Activated T-helper 17 cell treated with anti-CD3 and anti-CD28 coated beads, Interleukin-2, amount 50 U/mL, for 72 hours (primary cell): ENCODE measurements at regions not wholly inside any gene's neighbourhood (a gene's known extent, or its start where the extent isn't known, plus 50 kb on each side); places are given as distances from the start of the nearest gene placed in this dataset.
"Not testable (repeated sequence)": the region's sequence is repeated elsewhere in the genome, so short reads cannot be mapped to it uniquely, and the experiment has no call there.

Experiments
- ATAC-seq: fragments of 150-1000 bp; cut with Tn5 transposase; replicated peaks from 2 replicates; pipeline ENCODE4 v1.10.0; 2021; ENCODE audit warnings: mild to moderate bottlenecking, moderate library complexity
- H3K27ac Mint-ChIP-seq: one replicate; pipeline ENCODE4 v1.8.0; 2022; ENCODE audit warnings: mixed read lengths
- H3K27me3 Mint-ChIP-seq: one replicate; pipeline ENCODE4 v1.8.0; 2022; ENCODE audit warnings: mixed read lengths
- H3K36me3 Mint-ChIP-seq: one replicate; pipeline ENCODE4 v1.8.0; 2022; ENCODE audit warnings: low read depth, mild to moderate bottlenecking, mixed read lengths
- H3K4me1 Mint-ChIP-seq: one replicate; pipeline ENCODE4 v1.8.0; 2022; ENCODE audit warnings: mixed read lengths
- H3K4me3 Mint-ChIP-seq: one replicate; pipeline ENCODE4 v1.8.0; 2022; ENCODE audit warnings: mild to moderate bottlenecking, mixed read lengths
- H3K9me3 Mint-ChIP-seq: one replicate; pipeline ENCODE4 v1.8.0; 2022; ENCODE audit warnings: mixed read lengths

DNA sequence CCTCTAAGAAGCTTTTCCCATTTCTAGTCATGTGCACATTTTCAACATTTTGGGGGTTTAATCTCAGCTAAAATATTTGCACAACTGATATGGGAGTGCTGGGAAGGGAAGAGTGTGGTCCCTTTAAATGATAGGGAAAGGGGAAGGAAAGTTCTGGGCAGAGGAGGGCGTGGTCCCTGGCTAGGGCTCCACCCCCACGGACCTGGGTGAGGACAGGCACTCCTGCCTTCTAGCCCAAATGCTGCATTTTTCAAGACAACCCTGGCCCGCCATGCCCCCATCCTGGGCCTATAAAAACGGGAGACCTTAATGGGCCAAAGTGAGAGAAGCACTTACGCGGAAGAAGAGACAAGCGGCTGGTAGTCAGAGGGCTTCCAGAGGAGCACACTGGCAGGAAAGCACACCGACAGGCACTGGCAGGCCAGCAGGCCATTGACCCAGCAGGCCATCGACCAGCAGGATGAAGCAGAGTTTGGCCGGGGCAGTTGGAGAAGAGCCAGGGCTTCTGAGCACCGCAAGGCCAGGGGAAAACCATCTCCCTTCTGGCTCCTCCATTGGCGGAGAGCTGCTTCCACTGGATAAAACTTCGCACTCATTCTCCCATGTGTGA, 266.7 kb downstream of the SPRY2 start:
- H3K27ac Mint-ChIP-seq: no peak overlapping the region

DNA sequence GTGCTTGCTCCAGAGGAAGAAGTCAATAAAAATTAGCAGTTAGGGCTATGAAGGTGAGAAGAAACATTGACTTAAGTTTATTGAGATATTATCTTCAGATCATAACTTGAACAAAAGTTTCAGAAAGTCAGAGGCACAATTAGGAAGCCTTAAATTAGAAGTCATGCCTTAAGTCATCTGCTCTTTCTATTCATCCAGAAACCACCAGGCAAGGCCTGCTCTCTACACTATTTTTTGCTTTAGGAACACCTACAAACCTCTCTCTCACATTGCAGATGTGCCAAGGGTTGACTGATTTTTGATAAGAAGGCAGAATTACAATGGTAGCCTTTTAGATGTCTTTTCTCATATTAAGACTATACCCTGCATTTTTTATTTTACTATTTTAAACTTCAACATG, 268.7 kb downstream of the SPRY2 start:
- Mint-ChIP-seq H3K9me3 (peaks cover 12% of the 10 kb centered on the region), H3K36me3 (no peaks in the 10 kb centered on the region), H3K27ac (no peak overlapping the region), H3K4me1 (no peaks in the 10 kb centered on the region), H3K4me3 (no peak overlapping the region), H3K27me3 (no peaks in the 10 kb centered on the region)
- ATAC-seq: no peak

More for the DNA sequence above, 266.7 kb downstream of the SPRY2 start:
- no peaks in the 10 kb centered on the region for H3K36me3 Mint-ChIP-seq
- H3K9me3 Mint-ChIP-seq: peaks cover 12% of the 10 kb centered on the region
- no peak for ATAC-seq
- H3K4me3 Mint-ChIP-seq: no peak overlapping the region
- no peaks in the 10 kb centered on the region for H3K4me1 Mint-ChIP-seq
- H3K27me3 Mint-ChIP-seq: no peaks in the 10 kb centered on the region

DNA sequence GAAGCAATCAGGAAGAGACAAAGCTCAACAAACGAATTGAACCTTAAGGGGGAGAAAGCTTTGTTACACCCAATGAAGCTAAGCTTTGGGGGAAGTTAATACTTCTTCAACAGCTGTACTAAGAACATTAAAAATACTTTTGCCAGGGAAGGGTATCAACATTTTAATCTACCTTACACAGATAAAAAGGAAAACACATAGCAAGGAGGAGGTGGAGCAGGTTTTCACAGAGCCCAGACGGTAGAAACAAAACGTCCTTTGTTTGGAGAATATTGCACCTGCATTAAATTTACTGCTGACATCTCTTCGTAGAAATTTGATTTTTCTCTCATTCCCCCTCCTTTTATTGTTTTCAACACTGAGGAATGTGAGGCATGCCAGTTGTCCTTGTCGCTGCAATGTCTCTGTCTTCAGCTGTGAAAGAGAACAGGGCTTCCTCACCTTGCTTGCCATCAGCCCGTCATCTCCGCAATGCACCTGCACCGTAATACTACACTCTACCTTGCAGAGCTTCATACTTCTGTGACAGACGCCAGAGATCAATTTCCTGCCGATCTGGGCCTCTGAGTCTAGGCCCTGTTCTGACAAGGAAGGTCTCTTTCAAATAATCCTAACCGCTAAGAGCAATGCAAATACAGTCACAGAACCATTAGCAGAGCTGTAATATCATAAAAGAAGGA, 270.8 kb downstream of the SPRY2 start:
- Mint-ChIP-seq H3K4me3 (no peak overlapping the region), H3K9me3 (peaks cover 11% of the 10 kb centered on the region), H3K4me1 (no peaks in the 10 kb centered on the region), H3K27me3 (no peaks in the 10 kb centered on the region), H3K27ac (no peak overlapping the region), H3K36me3 (no peaks in the 10 kb centered on the region)
- ATAC-seq: no peak

DNA sequence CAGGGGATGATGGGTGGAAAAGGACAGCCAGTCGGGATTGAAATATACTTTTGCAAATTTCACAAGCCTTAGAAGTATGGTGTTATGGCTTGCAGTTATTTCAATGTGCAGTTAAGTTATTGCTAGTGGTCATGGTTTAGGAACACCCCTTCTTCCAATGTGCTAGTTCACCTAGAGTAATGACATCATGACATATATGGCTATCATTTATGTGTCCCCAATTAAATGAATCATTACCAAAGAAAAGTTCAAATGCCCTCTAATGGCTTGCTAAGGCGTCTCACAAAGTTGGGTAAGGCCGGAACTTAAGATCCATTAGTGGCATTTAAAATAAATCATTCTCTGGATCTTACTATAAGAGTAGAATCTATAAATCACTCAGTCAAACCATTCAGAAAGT, 271.6 kb downstream of the SPRY2 start:
- Mint-ChIP-seq H3K36me3 (no peaks in the 10 kb centered on the region), H3K4me3 (no peak overlapping the region), H3K9me3 (peaks cover 11% of the 10 kb centered on the region), H3K27ac (no peak overlapping the region), H3K4me1 (no peaks in the 10 kb centered on the region), H3K27me3 (no peaks in the 10 kb centered on the region)
- ATAC-seq: no peak

DNA sequence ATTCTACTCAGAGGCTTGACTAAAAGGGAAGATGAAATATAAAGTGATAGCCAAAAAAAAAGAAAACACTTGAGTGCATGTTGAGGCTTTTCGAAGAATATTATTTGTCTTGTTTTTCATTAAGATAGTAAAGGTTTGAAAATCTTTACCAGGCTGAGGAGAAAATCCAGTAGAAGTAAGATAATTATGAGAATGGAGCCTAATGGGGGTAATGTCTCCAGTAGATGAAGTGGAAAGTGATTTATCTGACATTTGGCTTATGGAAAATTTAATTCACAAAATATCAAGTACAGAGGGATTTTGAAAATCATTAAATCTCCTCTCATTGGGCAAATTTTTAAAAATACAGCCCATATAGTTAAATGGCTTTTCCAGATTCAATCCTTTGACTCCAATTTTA, 274.9 kb downstream of the SPRY2 start:
- H3K27me3 Mint-ChIP-seq: no peaks in the 10 kb centered on the region

DNA sequence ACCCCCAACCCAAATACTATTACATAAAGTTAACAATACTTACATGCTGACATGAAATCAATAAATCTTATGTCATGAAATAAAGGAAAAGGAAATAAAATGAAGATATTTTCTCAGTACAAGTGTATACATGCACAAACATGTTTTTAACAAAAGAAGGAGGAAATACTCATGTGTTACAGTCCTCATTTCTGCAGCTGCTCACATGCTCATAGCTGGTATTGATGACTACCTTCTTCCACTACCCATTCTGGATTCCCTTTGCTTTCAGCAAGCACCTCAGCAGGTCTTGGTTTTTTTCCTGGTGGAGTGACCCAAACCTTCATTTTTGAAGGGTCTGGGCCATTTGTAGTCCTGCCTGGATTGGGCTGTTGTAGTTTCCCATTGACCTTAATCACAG, 278.5 kb downstream of the SPRY2 start:
- not testable (repeated sequence) for H3K27ac Mint-ChIP-seq, H3K4me3 Mint-ChIP-seq, ATAC-seq, H3K4me1 Mint-ChIP-seq, H3K9me3 Mint-ChIP-seq, H3K27me3 Mint-ChIP-seq, H3K36me3 Mint-ChIP-seq

More for the DNA sequence above, 274.9 kb downstream of the SPRY2 start:
- no peaks in the 10 kb centered on the region for H3K4me1 Mint-ChIP-seq
- no peaks in the 10 kb centered on the region for H3K36me3 Mint-ChIP-seq
- H3K27ac Mint-ChIP-seq: no peak overlapping the region
- no peak for ATAC-seq
- H3K9me3 Mint-ChIP-seq: peaks cover 4% of the 10 kb centered on the region
- H3K4me3 Mint-ChIP-seq: no peak overlapping the region

DNA sequence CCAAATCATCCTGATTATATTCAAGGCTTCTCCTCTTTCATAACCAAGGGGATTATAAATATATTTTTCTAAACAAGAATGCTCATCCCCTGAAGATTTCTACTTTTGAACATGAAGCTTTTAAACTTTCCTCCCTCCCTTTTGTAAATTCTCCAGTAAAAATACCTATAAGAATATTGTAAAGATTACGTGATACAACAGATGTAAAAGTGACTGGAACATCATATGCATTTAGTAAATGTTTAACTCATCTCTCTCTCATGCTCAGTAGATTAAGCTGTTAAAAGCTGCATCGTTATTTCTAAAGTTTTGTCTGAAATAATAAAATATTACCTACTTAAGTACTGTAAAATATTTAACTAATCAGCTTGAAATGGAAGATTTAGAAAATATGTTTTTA, 281.1 kb downstream of the SPRY2 start:
- Mint-ChIP-seq H3K27me3 (no peaks in the 10 kb centered on the region), H3K4me3 (no peak overlapping the region), H3K4me1 (no peaks in the 10 kb centered on the region), H3K27ac (no peak overlapping the region), H3K9me3 (peaks cover 4% of the 10 kb centered on the region), H3K36me3 (no peaks in the 10 kb centered on the region)
- no peak for ATAC-seq

DNA sequence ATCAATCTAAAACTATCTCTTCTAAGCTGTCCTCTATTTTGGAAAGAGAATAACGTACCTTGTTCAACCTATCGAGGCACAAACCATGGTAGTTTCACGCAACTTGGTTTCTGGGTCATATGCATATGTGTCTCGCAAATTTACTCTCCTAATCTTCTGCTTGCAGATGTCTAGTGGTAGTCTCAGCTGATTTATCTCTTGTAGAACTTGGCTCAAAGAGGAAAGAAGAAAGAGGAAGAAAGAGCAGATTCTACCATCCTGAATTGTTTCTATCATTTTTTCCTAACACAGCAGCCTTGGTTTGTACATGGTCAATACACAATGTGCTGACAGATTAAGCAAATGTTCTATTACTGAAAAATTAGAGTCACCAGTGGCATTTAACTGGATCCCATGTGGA, 282.3 kb downstream of the SPRY2 start:
- no peak overlapping the region for H3K27ac Mint-ChIP-seq
- H3K36me3 Mint-ChIP-seq: no peaks in the 10 kb centered on the region
- no peaks in the 10 kb centered on the region for H3K4me1 Mint-ChIP-seq
- H3K9me3 Mint-ChIP-seq: peaks cover 4% of the 10 kb centered on the region
- ATAC-seq: no peak
- H3K27me3 Mint-ChIP-seq: no peaks in the 10 kb centered on the region
- no peak overlapping the region for H3K4me3 Mint-ChIP-seq

DNA sequence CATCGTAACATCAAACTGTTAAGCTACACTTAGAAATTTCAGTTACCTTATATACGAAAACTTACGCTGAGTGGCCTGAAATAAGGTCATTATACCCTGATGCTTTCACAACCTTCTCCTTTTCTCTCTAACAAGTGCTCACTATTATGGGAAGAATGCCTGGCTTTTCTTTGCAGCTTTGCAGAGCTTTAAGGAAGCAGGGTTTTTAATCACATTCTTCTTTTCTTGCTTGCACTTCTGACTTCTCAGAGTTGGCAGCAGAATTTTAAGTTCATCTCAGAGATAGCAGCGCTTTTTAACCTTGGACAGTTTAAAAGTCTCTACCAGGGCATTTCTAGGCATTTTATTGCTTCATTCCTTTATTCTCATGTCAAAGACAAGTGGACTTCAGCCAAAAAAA, 285.1 kb downstream of the SPRY2 start:
- Mint-ChIP-seq H3K27me3 (no peaks in the 10 kb centered on the region), H3K36me3 (no peaks in the 10 kb centered on the region)

DNA sequence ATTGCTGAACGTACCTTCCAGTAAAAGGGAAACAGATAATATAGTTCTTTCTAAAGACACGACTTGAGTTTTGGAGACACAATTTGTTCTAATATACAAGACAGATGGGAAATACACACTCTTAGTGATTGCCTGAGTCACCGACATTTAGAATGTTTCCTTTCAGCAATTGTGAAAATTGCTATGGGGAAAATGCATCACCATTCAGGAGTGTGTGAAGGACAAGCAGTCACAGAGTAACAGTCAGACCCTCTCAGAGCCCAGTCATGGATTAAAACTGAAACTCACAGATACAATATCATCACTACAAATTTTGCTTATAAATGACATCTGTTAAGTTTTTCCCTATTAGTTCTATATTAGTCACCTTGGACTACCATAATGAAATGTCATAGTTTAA, 286.1 kb downstream of the SPRY2 start:
- H3K27me3 Mint-ChIP-seq: no peaks in the 10 kb centered on the region
- no peak overlapping the region for H3K27ac Mint-ChIP-seq
- ATAC-seq: no peak
- H3K4me1 Mint-ChIP-seq: no peaks in the 10 kb centered on the region
- H3K9me3 Mint-ChIP-seq: peaks cover 7% of the 10 kb centered on the region
- no peak overlapping the region for H3K4me3 Mint-ChIP-seq
- no peaks in the 10 kb centered on the region for H3K36me3 Mint-ChIP-seq

More for the DNA sequence above, 285.1 kb downstream of the SPRY2 start:
- peaks cover 7% of the 10 kb centered on the region for H3K9me3 Mint-ChIP-seq
- no peak overlapping the region for H3K4me3 Mint-ChIP-seq
- no peak overlapping the region for H3K27ac Mint-ChIP-seq
- no peaks in the 10 kb centered on the region for H3K4me1 Mint-ChIP-seq
- no peak for ATAC-seq

DNA sequence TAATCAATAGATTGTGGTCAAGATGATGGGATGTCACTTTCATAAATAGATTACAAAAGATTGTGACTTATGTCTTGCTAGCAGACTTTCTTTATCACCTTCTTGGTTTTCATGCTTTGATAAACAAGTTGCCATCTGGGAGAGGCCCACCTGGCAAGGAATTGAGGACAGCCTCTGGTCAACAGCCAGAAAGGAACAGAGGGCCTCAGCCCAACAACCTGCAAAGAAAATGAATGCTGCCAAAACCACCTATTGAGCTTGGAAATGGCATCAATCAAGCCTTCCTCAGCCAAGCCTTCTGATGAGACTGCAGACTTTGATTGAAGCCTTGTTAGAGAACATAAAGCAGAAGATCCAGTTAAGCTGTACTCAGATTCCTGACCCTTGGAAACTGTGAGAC, 288.6 kb downstream of the SPRY2 start:
- no peaks in the 10 kb centered on the region for H3K27me3 Mint-ChIP-seq
- H3K4me1 Mint-ChIP-seq: no peaks in the 10 kb centered on the region
- no peak overlapping the region for H3K27ac Mint-ChIP-seq
- no peak overlapping the region for H3K4me3 Mint-ChIP-seq
- ATAC-seq: no peak
- H3K36me3 Mint-ChIP-seq: no peaks in the 10 kb centered on the region
- peaks cover 4% of the 10 kb centered on the region for H3K9me3 Mint-ChIP-seq

DNA sequence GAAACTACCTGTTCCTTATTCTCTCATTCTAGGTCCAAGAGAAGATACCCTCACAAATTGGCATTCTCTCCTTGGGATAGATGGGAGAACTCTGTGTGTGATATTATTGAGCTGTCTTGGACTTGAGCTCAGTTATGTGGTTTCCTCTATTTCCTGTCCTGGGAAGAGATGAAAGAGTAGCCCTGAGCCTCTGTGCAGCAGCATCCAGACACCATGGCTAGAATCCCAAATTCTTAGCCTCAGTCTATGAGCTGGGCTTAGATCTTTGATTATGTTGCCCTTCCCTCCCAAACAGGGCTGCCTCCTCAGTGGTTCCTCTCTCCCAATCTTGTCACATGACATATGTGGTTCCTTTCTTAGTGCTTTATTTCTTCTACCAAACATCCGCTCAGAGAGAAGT, 290.7 kb downstream of the SPRY2 start:
- Mint-ChIP-seq H3K27ac (no peak overlapping the region), H3K9me3 (peaks cover 4% of the 10 kb centered on the region), H3K4me3 (no peak overlapping the region), H3K4me1 (no peaks in the 10 kb centered on the region), H3K36me3 (no peaks in the 10 kb centered on the region), H3K27me3 (no peaks in the 10 kb centered on the region)
- no peak for ATAC-seq

DNA sequence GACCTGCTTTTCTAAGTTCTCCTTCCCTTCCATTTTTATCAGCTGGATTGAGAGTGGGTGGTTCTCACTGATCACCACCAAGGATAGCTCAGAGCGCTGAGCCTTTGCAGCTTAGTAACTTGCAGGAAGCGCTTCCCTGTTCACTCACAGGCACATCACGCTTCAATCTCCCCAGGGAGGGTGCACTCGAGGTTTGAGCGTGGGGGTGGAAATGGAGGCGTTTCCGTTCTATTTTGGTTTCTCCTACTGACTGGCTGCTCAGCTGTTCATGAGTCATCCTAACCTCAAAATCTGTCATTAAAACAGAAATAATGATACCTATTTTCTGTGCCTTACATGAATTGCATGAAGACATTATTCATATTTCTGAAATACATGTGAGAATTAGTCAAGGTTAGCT, 292.1 kb downstream of the SPRY2 start:
- Mint-ChIP-seq H3K4me1 (no peaks in the 10 kb centered on the region), H3K27ac (no peak overlapping the region), H3K9me3 (peaks cover 4% of the 10 kb centered on the region), H3K27me3 (no peaks in the 10 kb centered on the region), H3K36me3 (no peaks in the 10 kb centered on the region), H3K4me3 (no peak overlapping the region)
- ATAC-seq: peak; percentile 89

DNA sequence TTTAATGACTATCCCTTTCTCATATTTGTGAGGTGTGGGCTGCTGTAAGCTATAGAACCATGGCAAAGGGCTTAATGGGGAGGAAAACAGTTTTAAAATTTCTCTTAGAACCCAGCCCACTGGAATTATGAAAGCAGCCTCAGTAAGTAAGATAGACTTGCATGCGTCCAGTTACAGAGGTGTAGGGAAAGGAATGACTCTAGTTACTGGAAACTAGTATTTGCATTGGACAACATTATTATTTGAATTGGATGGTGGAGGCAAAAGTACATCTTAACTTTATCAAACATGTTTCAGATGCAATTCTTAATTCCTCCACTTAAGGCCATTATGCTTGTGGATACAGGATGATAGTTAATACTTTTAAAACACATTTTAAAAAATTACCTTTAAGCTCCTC, 292.9 kb downstream of the SPRY2 start:
- peaks cover 4% of the 10 kb centered on the region for H3K9me3 Mint-ChIP-seq
- H3K27me3 Mint-ChIP-seq: no peaks in the 10 kb centered on the region
- no peak overlapping the region for H3K4me3 Mint-ChIP-seq
- H3K36me3 Mint-ChIP-seq: no peaks in the 10 kb centered on the region
- no peak overlapping the region for H3K27ac Mint-ChIP-seq
- ATAC-seq: no peak
- no peaks in the 10 kb centered on the region for H3K4me1 Mint-ChIP-seq

DNA sequence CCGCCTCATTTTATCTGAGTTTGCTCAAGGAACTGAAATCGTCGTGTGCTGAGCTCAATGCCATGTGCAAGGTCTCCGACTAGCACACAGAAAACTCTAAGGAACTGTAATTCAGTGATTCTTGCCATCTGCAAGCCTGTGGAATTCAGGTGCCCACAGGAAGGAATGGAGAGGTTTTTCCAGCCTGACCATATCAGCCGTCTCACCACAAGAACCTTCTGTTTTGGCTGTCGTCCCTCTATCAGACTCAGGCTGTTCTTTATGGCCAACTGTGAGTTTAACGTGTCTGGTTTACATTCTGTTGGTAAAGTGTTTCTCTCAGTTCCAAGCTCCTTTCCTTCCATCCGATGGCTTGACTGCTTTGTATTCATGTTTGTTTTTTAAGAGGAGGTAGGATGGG, 293.5 kb downstream of the SPRY2 start:
- H3K27me3 Mint-ChIP-seq: no peaks in the 10 kb centered on the region
- no peak overlapping the region for H3K27ac Mint-ChIP-seq
- H3K4me3 Mint-ChIP-seq: no peak overlapping the region
- H3K36me3 Mint-ChIP-seq: no peaks in the 10 kb centered on the region
- peaks cover 6% of the 10 kb centered on the region for H3K9me3 Mint-ChIP-seq
- ATAC-seq: no peak
- H3K4me1 Mint-ChIP-seq: no peaks in the 10 kb centered on the region

DNA sequence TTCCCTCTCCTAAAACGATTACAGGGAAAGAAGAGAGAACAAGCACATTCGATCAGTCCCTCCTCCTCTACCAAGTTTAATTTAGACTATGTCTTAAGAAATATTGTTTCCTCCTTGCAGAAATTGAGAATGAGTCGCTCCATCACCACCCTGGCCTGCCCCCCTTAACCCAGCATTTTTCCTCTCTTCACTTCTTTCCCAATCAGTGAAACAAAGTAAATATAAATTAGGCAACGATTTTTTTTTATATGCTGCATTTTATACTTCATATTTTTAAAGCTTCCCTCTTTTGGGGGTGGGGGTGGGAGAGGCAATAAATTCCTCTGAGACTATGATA, 300.0 kb downstream of the SPRY2 start:
- H3K27me3 Mint-ChIP-seq: no peaks in the 10 kb centered on the region
- no peak overlapping the region for H3K27ac Mint-ChIP-seq
- H3K36me3 Mint-ChIP-seq: no peaks in the 10 kb centered on the region
- no peaks in the 10 kb centered on the region for H3K4me1 Mint-ChIP-seq
- ATAC-seq: no peak
- H3K9me3 Mint-ChIP-seq: peaks cover 5% of the 10 kb centered on the region
- no peak overlapping the region for H3K4me3 Mint-ChIP-seq
